ENCODE measurements at regions not wholly inside any gene's neighbourhood (a gene's known extent, or its start where the extent isn't known, plus 50 kb on each side); places are given as distances from the start of the nearest gene placed in this dataset.

- peak; percentile 49 for ATAC-seq
Measured at GRCh38 chr20:6886065-6886729, 118.7 kb downstream of the BMP2 start.

GRCh38 chr20:6887966-6888365 lies 120.5 kb downstream of the BMP2 start:
- no peak for ATAC-seq

- no peak for ATAC-seq
Measured at GRCh38 chr20:6888736-6889395, 121.4 kb downstream of the BMP2 start.

GRCh38 chr20:6892724-6893123 lies 125.2 kb downstream of the BMP2 start:
- no peak for ATAC-seq

- no peak for ATAC-seq
Measured at GRCh38 chr20:6898928-6899327, 131.4 kb downstream of the BMP2 start.

GRCh38 chr20:6906871-6907270 lies 139.4 kb downstream of the BMP2 start:
- ATAC-seq: no peak

- no peak for ATAC-seq
Measured at GRCh38 chr20:6908673-6909072, 141.2 kb downstream of the BMP2 start.

GRCh38 chr20:6909608-6910007 lies 142.1 kb downstream of the BMP2 start:
- no peak for ATAC-seq

GRCh38 chr20:6914986-6915385 lies 147.5 kb downstream of the BMP2 start:
- ATAC-seq: no peak

GRCh38 chr20:6916938-6917337 lies 149.5 kb downstream of the BMP2 start:
- ATAC-seq: no peak

GRCh38 chr20:6919792-6920468 lies 152.4 kb downstream of the BMP2 start:
- no peak for ATAC-seq

GRCh38 chr20:6920991-6921613 lies 153.6 kb downstream of the BMP2 start:
- ATAC-seq: peak; percentile 84

GRCh38 chr20:6921717-6922386 lies 154.4 kb downstream of the BMP2 start:
- ATAC-seq: peak; percentile 55

GRCh38 chr20:6924681-6925080 lies 157.2 kb downstream of the BMP2 start:
- no peak for ATAC-seq

- ATAC-seq: peak; percentile 46
Measured at GRCh38 chr20:6925744-6926278, 158.3 kb downstream of the BMP2 start.

GRCh38 chr20:6940048-6940447 lies 172.6 kb downstream of the BMP2 start:
- ATAC-seq: no peak

GRCh38 chr20:6940876-6941275 lies 173.4 kb downstream of the BMP2 start:
- ATAC-seq: no peak

- no peak for ATAC-seq
Measured at GRCh38 chr20:6941571-6941970, 174.1 kb downstream of the BMP2 start.

GRCh38 chr20:6942266-6942665 lies 174.8 kb downstream of the BMP2 start:
- no peak for ATAC-seq

- ATAC-seq: no peak
Measured at GRCh38 chr20:6944292-6944691, 176.8 kb downstream of the BMP2 start.

- no peak for ATAC-seq
Measured at GRCh38 chr20:6953611-6954010, 186.1 kb downstream of the BMP2 start.

- no peak for ATAC-seq
Measured at GRCh38 chr20:6954219-6954618, 186.7 kb downstream of the BMP2 start.

GRCh38 chr20:6956056-6956455 lies 188.6 kb downstream of the BMP2 start:
- no peak for ATAC-seq
